Fibroblast of the aortic adventitia (primary cell): ENCODE measurements at regions not wholly inside any gene's neighbourhood (a gene's known extent, or its start where the extent isn't known, plus 50 kb on each side); places are given as distances from the start of the nearest gene placed in this dataset.
A peak's percentile ranks its signal among the peaks of the same experiment; 100 is the strongest.

ENCODE experiments used
- DNase-seq: peaks from one replicate; pipeline ENCODE4 v3.0.0-alpha.2; 2010; ENCODE audit warnings: low read depth
- H3K4me3 ChIP-seq: 2 replicates; pipeline ENCODE4 v1.5.1; 2011; ENCODE audit warnings: low read depth, mild to moderate bottlenecking, control low read depth, low read length, moderate library complexity
- CTCF ChIP-seq: IDR thresholded peaks from 2 replicates; pipeline ENCODE4 v1.5.1; 2011; ENCODE audit warnings: mild to moderate bottlenecking, low read length, control low read depth, inconsistent platforms; ENCODE audit not compliant: insufficient read depth

- no peak overlapping the region for H3K4me3 ChIP-seq
- TF ChIP-seq CTCF: no peak
- DNase-seq: no peak
These were observed 102.1 kb downstream of the MRPL46 start for GRCh38 chr15:88365124-88365523.

DNA sequence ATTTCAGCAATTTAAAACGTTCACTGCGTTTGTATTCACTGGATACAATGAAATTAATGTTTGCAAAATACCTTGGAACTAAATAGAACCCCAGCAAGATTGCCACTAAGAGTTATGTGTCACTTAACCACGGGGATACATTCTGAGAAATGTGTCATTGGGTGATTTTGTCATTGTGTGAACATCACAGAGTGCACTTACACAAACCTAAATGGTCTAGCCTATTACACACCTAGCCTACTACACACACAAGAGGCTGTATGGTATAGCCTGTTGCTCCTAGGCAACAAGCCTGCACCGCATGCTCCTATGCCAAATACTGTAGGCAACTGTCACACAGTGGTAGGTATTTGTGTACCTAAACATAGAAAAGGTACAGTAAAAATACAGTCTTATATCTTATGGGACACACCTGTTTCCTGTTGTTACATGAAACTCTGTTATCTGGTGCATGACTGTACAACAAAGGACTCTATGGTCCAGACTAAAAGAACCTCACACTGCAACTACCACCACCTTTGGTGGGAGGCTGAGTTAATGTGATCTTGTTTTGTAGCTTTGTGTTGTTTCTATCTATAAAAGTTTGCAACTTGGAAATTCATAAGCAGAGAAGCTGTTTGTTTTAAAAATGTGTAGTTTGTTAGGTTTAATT is 92.2 kb upstream of the NTRK3 start:
- H3K4me3 ChIP-seq: no peak overlapping the region
- no peak for DNase-seq
- TF ChIP-seq CTCF: no peak

- H3K4me3 ChIP-seq: no peak overlapping the region
- no peak for DNase-seq
- TF ChIP-seq CTCF: no peak
These were observed 89.4 kb upstream of the NTRK3 start for GRCh38 chr15:88345962-88346361.

DNA sequence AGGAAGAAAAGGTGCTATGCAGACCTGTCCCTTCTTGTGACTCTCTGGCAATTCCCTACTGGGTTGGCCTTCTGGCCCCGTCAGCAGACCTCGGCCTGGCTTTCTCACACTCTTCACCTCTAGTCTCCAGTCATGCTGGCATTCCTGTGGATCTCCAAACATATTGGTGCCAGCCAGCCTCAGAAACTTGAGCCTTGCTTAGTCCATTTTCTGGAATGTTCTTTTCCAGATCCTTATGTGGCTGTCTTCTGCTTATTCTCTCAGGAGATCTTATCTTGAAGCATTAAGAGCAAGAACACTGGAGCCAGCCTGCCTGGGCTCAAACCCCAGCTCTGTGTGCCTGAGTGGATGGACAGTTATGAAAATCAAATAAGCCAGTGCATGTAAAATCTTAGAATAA is 88.2 kb upstream of the NTRK3 start:
- TF ChIP-seq CTCF: no peak
- H3K4me3 ChIP-seq: no peak overlapping the region
- DNase-seq: no peak

GRCh38 chr15:88342666-88343065 is 86.1 kb upstream of the NTRK3 start:
- no peak overlapping the region for H3K4me3 ChIP-seq
- no peak for TF ChIP-seq CTCF
- peak; percentile 53 for DNase-seq

GRCh38 chr15:88341653-88342052 is 85.1 kb upstream of the NTRK3 start:
- no peak for TF ChIP-seq CTCF
- peak; percentile 16 for DNase-seq

GRCh38 chr15:88341006-88341405 is 84.5 kb upstream of the NTRK3 start:
- no peak overlapping the region for H3K4me3 ChIP-seq
- DNase-seq: peak; percentile 17
- no peak for TF ChIP-seq CTCF

More at GRCh38 chr15:88341653-88342052, 85.1 kb upstream of the NTRK3 start:
- no peak overlapping the region for H3K4me3 ChIP-seq
